ENCODE measurements at regions not wholly inside any gene's neighbourhood (a gene's known extent, or its start where the extent isn't known, plus 50 kb on each side); places are given as distances from the start of the nearest gene placed in this dataset.

GRCh38 chr3:157939166-157939565, 167.1 kb downstream of the SHOX2 start:
- Histone ChIP-seq H3K27ac (ENCODE audit: poor library complexity, severe bottlenecking) (no peak overlapping the region), H3K4me1 (ENCODE audit: insufficient read depth, poor library complexity, severe bottlenecking) (no peaks in the 10 kb centered on the region), H3K9me3 (ENCODE audit: severe bottlenecking) (no peaks in the 10 kb centered on the region), H3K36me3 (ENCODE audit: low read depth) (no peaks in the 10 kb centered on the region), H3K4me3 (ENCODE audit: severe bottlenecking) (no peak overlapping the region), H3K27me3 (ENCODE audit: insufficient read depth, poor library complexity, severe bottlenecking) (no peaks in the 10 kb centered on the region)
- DNase-seq (ENCODE audit: low spot score) (no peak), ATAC-seq (ENCODE audit: low read depth) (no peak)
- no peak for TF ChIP-seq CTCF (IDR thresholded peaks at IDR 0.05; ENCODE audit: poor library complexity, severe bottlenecking)

DNA sequence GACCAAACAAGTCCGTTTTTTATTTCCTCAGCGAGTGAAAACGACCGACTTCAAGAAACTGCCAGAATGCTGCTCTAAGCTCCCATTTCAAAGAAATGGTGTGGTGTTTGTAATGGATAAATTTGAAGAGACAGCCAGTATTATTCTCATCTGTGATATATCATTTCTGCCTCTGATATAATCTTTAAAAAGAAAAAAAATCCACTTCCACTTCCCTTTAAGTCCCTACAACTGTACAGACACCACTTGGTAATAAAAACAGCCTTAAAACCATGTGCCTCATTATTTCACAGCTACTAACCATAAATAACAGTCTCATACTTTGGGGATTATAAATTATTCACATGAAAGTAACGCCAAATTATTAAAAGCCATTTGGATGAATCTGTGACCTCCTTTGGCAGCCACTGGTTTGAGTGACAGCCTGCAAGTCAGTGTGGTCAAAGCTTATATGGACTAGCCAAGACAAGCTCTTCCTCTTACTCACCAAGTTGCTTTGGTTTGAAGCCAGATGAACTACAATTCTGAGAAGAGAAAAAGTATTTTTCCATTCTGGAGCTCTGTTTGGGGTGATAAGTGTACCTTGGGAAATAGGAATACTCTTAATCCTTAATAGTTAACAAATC, 168.0 kb downstream of the SHOX2 start:
- ATAC-seq (ENCODE audit: low read depth) = peak; percentile 58; the same call in 2 of the 3 replicates
- no peak overlapping the region for H3K27ac ChIP-seq (ENCODE audit: poor library complexity, severe bottlenecking)
- H3K36me3 ChIP-seq (ENCODE audit: low read depth) = no peaks in the 10 kb centered on the region
- TF ChIP-seq CTCF (IDR thresholded peaks at IDR 0.05; ENCODE audit: poor library complexity, severe bottlenecking) = no peak
- H3K4me1 ChIP-seq (ENCODE audit: insufficient read depth, poor library complexity, severe bottlenecking) = no peaks in the 10 kb centered on the region
- H3K4me3 ChIP-seq (ENCODE audit: severe bottlenecking) = no peak overlapping the region
- no peaks in the 10 kb centered on the region for H3K9me3 ChIP-seq (ENCODE audit: severe bottlenecking)
- DNase-seq (ENCODE audit: low spot score) = no peak
- H3K27me3 ChIP-seq (ENCODE audit: insufficient read depth, poor library complexity, severe bottlenecking) = no peaks in the 10 kb centered on the region

GRCh38 chr3:157931517-157931916, 174.7 kb downstream of the SHOX2 start:
- TF ChIP-seq CTCF (IDR thresholded peaks at IDR 0.05; ENCODE audit: poor library complexity, severe bottlenecking) = no peak
- Histone ChIP-seq H3K36me3 (ENCODE audit: low read depth) (no peaks in the 10 kb centered on the region), H3K27me3 (ENCODE audit: insufficient read depth, poor library complexity, severe bottlenecking) (no peaks in the 10 kb centered on the region), H3K4me3 (ENCODE audit: severe bottlenecking) (no peak overlapping the region), H3K4me1 (ENCODE audit: insufficient read depth, poor library complexity, severe bottlenecking) (no peaks in the 10 kb centered on the region), H3K27ac (ENCODE audit: poor library complexity, severe bottlenecking) (no peak overlapping the region), H3K9me3 (ENCODE audit: severe bottlenecking) (no peaks in the 10 kb centered on the region)
- DNase-seq (ENCODE audit: low spot score) (no peak), ATAC-seq (ENCODE audit: low read depth) (no peak)

- Histone ChIP-seq H3K36me3 (ENCODE audit: low read depth) (no peaks in the 10 kb centered on the region), H3K4me1 (ENCODE audit: insufficient read depth, poor library complexity, severe bottlenecking) (no peaks in the 10 kb centered on the region), H3K27ac (ENCODE audit: poor library complexity, severe bottlenecking) (no peak overlapping the region), H3K4me3 (ENCODE audit: severe bottlenecking) (no peak overlapping the region), H3K27me3 (ENCODE audit: insufficient read depth, poor library complexity, severe bottlenecking) (no peaks in the 10 kb centered on the region), H3K9me3 (ENCODE audit: severe bottlenecking) (no peaks in the 10 kb centered on the region)
- no peak for TF ChIP-seq CTCF (IDR thresholded peaks at IDR 0.05; ENCODE audit: poor library complexity, severe bottlenecking)
- DNase-seq (ENCODE audit: low spot score) = no peak
- no peak for ATAC-seq (ENCODE audit: low read depth)
These were observed 176.0 kb downstream of the SHOX2 start for GRCh38 chr3:157930000-157930780.

GRCh38 chr3:157926822-157927221, 179.4 kb downstream of the SHOX2 start:
- TF ChIP-seq CTCF (IDR thresholded peaks at IDR 0.05; ENCODE audit: poor library complexity, severe bottlenecking) = no peak
- DNase-seq (ENCODE audit: low spot score) = no peak
- Histone ChIP-seq H3K27ac (ENCODE audit: poor library complexity, severe bottlenecking) (no peak overlapping the region), H3K9me3 (ENCODE audit: severe bottlenecking) (no peaks in the 10 kb centered on the region), H3K27me3 (ENCODE audit: insufficient read depth, poor library complexity, severe bottlenecking) (no peaks in the 10 kb centered on the region), H3K4me1 (ENCODE audit: insufficient read depth, poor library complexity, severe bottlenecking) (no peaks in the 10 kb centered on the region), H3K36me3 (ENCODE audit: low read depth) (no peaks in the 10 kb centered on the region), H3K4me3 (ENCODE audit: severe bottlenecking) (no peak overlapping the region)
- ATAC-seq (ENCODE audit: low read depth) = no peak

Data from RWPE2 (cell line).